ENCODE measurements at regions not wholly inside any gene's neighbourhood (a gene's known extent, or its start where the extent isn't known, plus 50 kb on each side); places are given as distances from the start of the nearest gene placed in this dataset.
"Not testable (repeated sequence)": the region's sequence is repeated elsewhere in the genome, so short reads cannot be mapped to it uniquely, and the experiment has no call there.

- no peak overlapping the region for H3K4me3 ChIP-seq
- no peak overlapping the region for H3K27ac ChIP-seq
These were observed 71.4 kb upstream of the CCND1 start for GRCh38 chr11:69569306-69570200.

- H3K27ac ChIP-seq = no peak overlapping the region
- no peak overlapping the region for H3K4me3 ChIP-seq
These were observed 68.6 kb upstream of the CCND1 start for GRCh38 chr11:69572233-69572860.

GRCh38 chr11:69572861-69573260 lies 68.1 kb upstream of the CCND1 start:
- no peak overlapping the region for H3K27ac ChIP-seq
- H3K4me3 ChIP-seq = no peak overlapping the region

- Histone ChIP-seq H3K4me3 (no peak overlapping the region), H3K27ac (no peak overlapping the region)
These were observed 67.0 kb upstream of the CCND1 start for GRCh38 chr11:69573761-69574607.

- Histone ChIP-seq H3K4me3 (no peak overlapping the region), H3K27ac (no peak overlapping the region)
These were observed 66.2 kb upstream of the CCND1 start for GRCh38 chr11:69574608-69575255.

GRCh38 chr11:69575296-69576068 lies 65.5 kb upstream of the CCND1 start:
- Histone ChIP-seq H3K4me3 (no peak overlapping the region), H3K27ac (no peak overlapping the region)

GRCh38 chr11:69576069-69576782 lies 64.7 kb upstream of the CCND1 start:
- H3K27ac ChIP-seq = no peak overlapping the region
- no peak overlapping the region for H3K4me3 ChIP-seq

- H3K4me3 ChIP-seq = no peak overlapping the region
- no peak overlapping the region for H3K27ac ChIP-seq
These were observed 62.8 kb upstream of the CCND1 start for GRCh38 chr11:69578167-69578566.

- no peak overlapping the region for H3K27ac ChIP-seq
These were observed 60.4 kb upstream of the CCND1 start for GRCh38 chr11:69580529-69580928.

GRCh38 chr11:69582756-69583467 lies 58.0 kb upstream of the CCND1 start:
- no peak overlapping the region for H3K27ac ChIP-seq

More at GRCh38 chr11:69580529-69580928, 60.4 kb upstream of the CCND1 start:
- no peak overlapping the region for H3K4me3 ChIP-seq

GRCh38 chr11:69584160-69584559 lies 56.8 kb upstream of the CCND1 start:
- no peak overlapping the region for H3K4me3 ChIP-seq

More at GRCh38 chr11:69582756-69583467, 58.0 kb upstream of the CCND1 start:
- H3K4me3 ChIP-seq = no peak overlapping the region

GRCh38 chr11:69585385-69585784 lies 55.6 kb upstream of the CCND1 start:
- no peak overlapping the region for H3K27ac ChIP-seq
- H3K4me3 ChIP-seq = no peak overlapping the region

More at GRCh38 chr11:69584160-69584559, 56.8 kb upstream of the CCND1 start:
- no peak overlapping the region for H3K27ac ChIP-seq

GRCh38 chr11:69587454-69588090 lies 53.4 kb upstream of the CCND1 start:
- no peak overlapping the region for H3K27ac ChIP-seq
- H3K4me3 ChIP-seq = no peak overlapping the region

- Histone ChIP-seq H3K27ac (no peak overlapping the region), H3K4me3 (no peak overlapping the region)
These were observed 52.7 kb upstream of the CCND1 start for GRCh38 chr11:69588270-69588669.

GRCh38 chr11:69590088-69590487 lies 50.9 kb upstream of the CCND1 start:
- H3K4me3 ChIP-seq, H3K27ac ChIP-seq: not testable (repeated sequence)

Data from skin epidermis (tissue), 12 donors.